ENCODE measurements at regions not wholly inside any gene's neighbourhood (a gene's known extent, or its start where the extent isn't known, plus 50 kb on each side); places are given as distances from the start of the nearest gene placed in this dataset.
A peak's percentile ranks its signal among the peaks of the same experiment; 100 is the strongest.

- WGBS, 3 donors, result 51 to 72% (median 66%) methylated on average over 2 of the region's 2 CpGs
- Histone ChIP-seq H3K27ac (ENCODE audit: low read depth in 1 of 3, low read length in 2 of 3) (no peak overlapping the region), H3K4me3 (ENCODE audit: low read depth in 1 of 3, low read length in 3 of 3) (no peak overlapping the region), H3K9me3 (ENCODE audit: control insufficient read depth in 2 of 2, insufficient read depth in 1 of 2, low read depth in 1 of 2, low read length in 1 of 2) (no peaks in the 10 kb centered on the region), H3K4me1 (ENCODE audit: control insufficient read depth in 3 of 3, insufficient read depth in 2 of 3, low read depth in 1 of 3, low read length in 2 of 3) (no peaks in the 10 kb centered on the region), H3K36me3 (ENCODE audit: control insufficient read depth in 3 of 3, insufficient read depth in 2 of 3, low read depth in 1 of 3, low read length in 3 of 3) (no peaks in the 10 kb centered on the region), H3K27me3 (ENCODE audit: control insufficient read depth in 3 of 3, insufficient read depth in 3 of 3, low read length in 3 of 3) (no peaks in the 10 kb centered on the region)
- FAIRE-seq (no peak), DNase-seq (no peak)
Measured at GRCh38 chr14:97866195-97866594, 1069.0 kb downstream of the VRK1 start.

DNA sequence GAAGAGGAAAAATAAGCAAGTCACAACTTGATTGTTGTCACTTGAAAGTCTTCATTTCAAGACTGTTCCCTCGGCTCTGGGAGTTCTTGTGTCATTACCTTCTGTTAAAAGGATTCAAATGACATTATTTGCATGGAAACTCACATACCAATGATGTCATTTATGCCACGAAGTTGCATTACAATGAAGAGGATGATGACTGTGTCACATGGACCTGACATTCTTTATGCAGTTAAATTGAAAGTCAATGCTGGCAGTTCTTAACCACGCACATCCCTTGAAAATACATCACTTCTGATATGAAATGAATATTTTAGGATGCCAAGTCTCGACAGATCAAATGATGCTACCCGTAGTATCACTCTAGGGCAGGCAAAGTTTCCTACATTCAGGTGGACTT lies 1069.5 kb downstream of the VRK1 start:
- H3K4me1 ChIP-seq (ENCODE audit: control insufficient read depth in 3 of 3, insufficient read depth in 2 of 3, low read depth in 1 of 3, low read length in 2 of 3), result no peaks in the 10 kb centered on the region
- no peak for FAIRE-seq
- no peaks in the 10 kb centered on the region for H3K27me3 ChIP-seq (ENCODE audit: control insufficient read depth in 3 of 3, insufficient read depth in 3 of 3, low read length in 3 of 3)
- H3K36me3 ChIP-seq (ENCODE audit: control insufficient read depth in 3 of 3, insufficient read depth in 2 of 3, low read depth in 1 of 3, low read length in 3 of 3), result no peaks in the 10 kb centered on the region
- no peak overlapping the region for H3K4me3 ChIP-seq (ENCODE audit: low read depth in 1 of 3, low read length in 3 of 3)
- DNase-seq, result no peak
- H3K9me3 ChIP-seq (ENCODE audit: control insufficient read depth in 2 of 2, insufficient read depth in 1 of 2, low read depth in 1 of 2, low read length in 1 of 2), result no peaks in the 10 kb centered on the region
- 67 to 69% (median 68%) methylated on average over 5 of the region's 5 CpGs for WGBS, 3 donors
- H3K27ac ChIP-seq (ENCODE audit: low read depth in 1 of 3, low read length in 2 of 3), result no peak overlapping the region

- H3K4me3 ChIP-seq (ENCODE audit: low read depth in 1 of 3, low read length in 3 of 3), result no peak overlapping the region
- no peaks in the 10 kb centered on the region for H3K4me1 ChIP-seq (ENCODE audit: control insufficient read depth in 3 of 3, insufficient read depth in 2 of 3, low read depth in 1 of 3, low read length in 2 of 3)
- FAIRE-seq (no peak), DNase-seq (peak in 1 of 2 donors; percentile 11)
- no peaks in the 10 kb centered on the region for H3K27me3 ChIP-seq (ENCODE audit: control insufficient read depth in 3 of 3, insufficient read depth in 3 of 3, low read length in 3 of 3)
- H3K27ac ChIP-seq (ENCODE audit: low read depth in 1 of 3, low read length in 2 of 3), result no peak overlapping the region
- H3K9me3 ChIP-seq (ENCODE audit: control insufficient read depth in 2 of 2, insufficient read depth in 1 of 2, low read depth in 1 of 2, low read length in 1 of 2), result no peaks in the 10 kb centered on the region
- no peaks in the 10 kb centered on the region for H3K36me3 ChIP-seq (ENCODE audit: control insufficient read depth in 3 of 3, insufficient read depth in 2 of 3, low read depth in 1 of 3, low read length in 3 of 3)
Measured at GRCh38 chr14:97873291-97873690, 1076.1 kb downstream of the VRK1 start.

DNA sequence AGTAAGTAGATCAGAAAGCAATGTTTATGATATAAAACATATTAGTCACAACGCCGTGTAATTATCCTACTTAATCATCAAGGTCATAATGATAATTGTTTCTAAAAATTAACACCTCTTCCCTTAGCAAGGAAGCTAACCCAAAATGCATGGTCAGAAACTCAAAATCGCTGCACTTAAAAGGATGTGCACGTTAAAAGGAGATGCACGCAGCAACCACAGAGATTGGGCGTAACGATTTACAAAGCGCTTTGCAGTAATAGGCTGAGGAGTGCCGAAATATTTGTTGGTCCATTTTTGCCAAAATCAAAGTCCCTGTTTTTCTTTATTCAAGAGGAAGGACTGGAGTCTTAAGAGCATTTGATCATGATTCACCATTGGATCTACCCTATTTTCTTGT lies 1077.2 kb downstream of the VRK1 start:
- FAIRE-seq (no peak), DNase-seq (no peak)
- H3K36me3 ChIP-seq (ENCODE audit: control insufficient read depth in 3 of 3, insufficient read depth in 2 of 3, low read depth in 1 of 3, low read length in 3 of 3), result no peaks in the 10 kb centered on the region
- no peak overlapping the region for H3K4me3 ChIP-seq (ENCODE audit: low read depth in 1 of 3, low read length in 3 of 3)
- H3K27me3 ChIP-seq (ENCODE audit: control insufficient read depth in 3 of 3, insufficient read depth in 3 of 3, low read length in 3 of 3), result no peaks in the 10 kb centered on the region
- H3K4me1 ChIP-seq (ENCODE audit: control insufficient read depth in 3 of 3, insufficient read depth in 2 of 3, low read depth in 1 of 3, low read length in 2 of 3), result no peaks in the 10 kb centered on the region
- WGBS, 3 donors, result 75 to 87% (median 81%) methylated on average over 9 of the region's 9 CpGs
- no peak overlapping the region for H3K27ac ChIP-seq (ENCODE audit: low read depth in 1 of 3, low read length in 2 of 3)
- H3K9me3 ChIP-seq (ENCODE audit: control insufficient read depth in 2 of 2, insufficient read depth in 1 of 2, low read depth in 1 of 2, low read length in 1 of 2), result no peaks in the 10 kb centered on the region

DNA sequence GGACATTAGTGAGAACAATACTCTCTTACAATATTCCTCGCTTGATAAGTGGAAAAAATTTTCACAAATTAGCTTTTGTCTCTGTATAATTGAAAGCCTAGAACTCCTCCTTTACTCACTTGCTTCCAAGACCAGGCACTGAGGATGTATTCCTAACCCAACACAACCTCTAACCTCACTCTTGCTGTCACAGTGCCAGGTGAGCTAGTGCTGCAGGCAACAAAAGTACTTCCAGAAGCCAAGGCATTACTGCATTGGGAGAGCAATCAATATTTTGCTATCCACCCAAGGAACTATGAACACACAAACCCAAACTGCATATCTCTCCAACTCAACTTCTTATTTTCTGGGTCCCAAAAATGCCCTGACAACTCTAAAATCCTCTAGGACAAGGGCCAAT lies 1081.0 kb downstream of the VRK1 start:
- H3K27ac ChIP-seq (ENCODE audit: low read depth in 1 of 3, low read length in 2 of 3), result no peak overlapping the region
- no peaks in the 10 kb centered on the region for H3K9me3 ChIP-seq (ENCODE audit: control insufficient read depth in 2 of 2, insufficient read depth in 1 of 2, low read depth in 1 of 2, low read length in 1 of 2)
- no peaks in the 10 kb centered on the region for H3K27me3 ChIP-seq (ENCODE audit: control insufficient read depth in 3 of 3, insufficient read depth in 3 of 3, low read length in 3 of 3)
- 86 to 89% (median 86%) methylated on average over 1 of the region's 1 CpG for WGBS, 3 donors
- H3K36me3 ChIP-seq (ENCODE audit: control insufficient read depth in 3 of 3, insufficient read depth in 2 of 3, low read depth in 1 of 3, low read length in 3 of 3), result no peaks in the 10 kb centered on the region
- H3K4me3 ChIP-seq (ENCODE audit: low read depth in 1 of 3, low read length in 3 of 3), result no peak overlapping the region
- H3K4me1 ChIP-seq (ENCODE audit: control insufficient read depth in 3 of 3, insufficient read depth in 2 of 3, low read depth in 1 of 3, low read length in 2 of 3), result no peaks in the 10 kb centered on the region
- no peak for DNase-seq
- FAIRE-seq, result no peak

- Histone ChIP-seq H3K27ac (ENCODE audit: low read depth in 1 of 3, low read length in 2 of 3) (no peak overlapping the region), H3K9me3 (ENCODE audit: control insufficient read depth in 2 of 2, insufficient read depth in 1 of 2, low read depth in 1 of 2, low read length in 1 of 2) (no peaks in the 10 kb centered on the region), H3K36me3 (ENCODE audit: control insufficient read depth in 3 of 3, insufficient read depth in 2 of 3, low read depth in 1 of 3, low read length in 3 of 3) (no peaks in the 10 kb centered on the region), H3K4me3 (ENCODE audit: low read depth in 1 of 3, low read length in 3 of 3) (no peak overlapping the region), H3K4me1 (ENCODE audit: control insufficient read depth in 3 of 3, insufficient read depth in 2 of 3, low read depth in 1 of 3, low read length in 2 of 3) (no peaks in the 10 kb centered on the region), H3K27me3 (ENCODE audit: control insufficient read depth in 3 of 3, insufficient read depth in 3 of 3, low read length in 3 of 3) (no peaks in the 10 kb centered on the region)
- FAIRE-seq (no peak), DNase-seq (peak in 1 of 2 donors; percentile 3)
- WGBS, 3 donors, result 47 to 60% (median 53%) methylated on average over 5 of the region's 5 CpGs
Measured at GRCh38 chr14:97878727-97879126, 1081.5 kb downstream of the VRK1 start.

GRCh38 chr14:97887690-97888089 lies 1090.5 kb downstream of the VRK1 start:
- no peaks in the 10 kb centered on the region for H3K36me3 ChIP-seq (ENCODE audit: control insufficient read depth in 3 of 3, insufficient read depth in 2 of 3, low read depth in 1 of 3, low read length in 3 of 3)
- no peaks in the 10 kb centered on the region for H3K4me1 ChIP-seq (ENCODE audit: control insufficient read depth in 3 of 3, insufficient read depth in 2 of 3, low read depth in 1 of 3, low read length in 2 of 3)
- no peak overlapping the region for H3K27ac ChIP-seq (ENCODE audit: low read depth in 1 of 3, low read length in 2 of 3)
- H3K27me3 ChIP-seq (ENCODE audit: control insufficient read depth in 3 of 3, insufficient read depth in 3 of 3, low read length in 3 of 3), result no peaks in the 10 kb centered on the region
- H3K9me3 ChIP-seq (ENCODE audit: control insufficient read depth in 2 of 2, insufficient read depth in 1 of 2, low read depth in 1 of 2, low read length in 1 of 2), result no peaks in the 10 kb centered on the region
- 81 to 88% (median 83%) methylated on average over 6 of the region's 6 CpGs for WGBS, 3 donors
- FAIRE-seq (no peak), DNase-seq (no peak)
- H3K4me3 ChIP-seq (ENCODE audit: low read depth in 1 of 3, low read length in 3 of 3), result no peak overlapping the region

GRCh38 chr14:97888331-97888730 lies 1091.1 kb downstream of the VRK1 start:
- H3K4me3 ChIP-seq (ENCODE audit: low read depth in 1 of 3, low read length in 3 of 3), result no peak overlapping the region
- no peaks in the 10 kb centered on the region for H3K4me1 ChIP-seq (ENCODE audit: control insufficient read depth in 3 of 3, insufficient read depth in 2 of 3, low read depth in 1 of 3, low read length in 2 of 3)
- no peak overlapping the region for H3K27ac ChIP-seq (ENCODE audit: low read depth in 1 of 3, low read length in 2 of 3)
- WGBS, 3 donors, result 92 to 96% (median 93%) methylated on average over 5 of the region's 5 CpGs
- DNase-seq, result no peak
- H3K36me3 ChIP-seq (ENCODE audit: control insufficient read depth in 3 of 3, insufficient read depth in 2 of 3, low read depth in 1 of 3, low read length in 3 of 3), result no peaks in the 10 kb centered on the region
- no peaks in the 10 kb centered on the region for H3K9me3 ChIP-seq (ENCODE audit: control insufficient read depth in 2 of 2, insufficient read depth in 1 of 2, low read depth in 1 of 2, low read length in 1 of 2)
- H3K27me3 ChIP-seq (ENCODE audit: control insufficient read depth in 3 of 3, insufficient read depth in 3 of 3, low read length in 3 of 3), result no peaks in the 10 kb centered on the region
- FAIRE-seq, result no peak

DNA sequence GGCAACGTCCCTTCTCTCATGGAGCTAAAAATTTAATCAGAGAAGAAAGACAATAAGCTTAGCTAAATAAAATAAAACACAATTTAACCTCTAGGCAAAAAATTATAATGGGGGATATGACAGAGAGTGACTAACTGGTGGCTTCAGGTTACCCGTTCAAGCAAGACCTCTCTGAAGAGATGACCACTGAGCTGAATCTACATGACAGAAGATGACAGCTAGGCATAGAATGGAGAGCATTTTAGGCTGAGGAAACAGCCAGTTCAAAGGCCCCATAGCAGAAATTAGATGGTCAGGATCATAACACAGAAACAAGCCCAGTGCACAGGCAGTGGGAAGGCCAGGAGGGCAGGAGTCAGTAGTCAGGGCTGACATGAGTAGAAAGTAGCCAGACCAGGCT lies 1094.3 kb downstream of the VRK1 start:
- DNase-seq (no peak), FAIRE-seq (no peak)
- H3K27me3 ChIP-seq (ENCODE audit: control insufficient read depth in 3 of 3, insufficient read depth in 3 of 3, low read length in 3 of 3), result no peaks in the 10 kb centered on the region
- no peaks in the 10 kb centered on the region for H3K36me3 ChIP-seq (ENCODE audit: control insufficient read depth in 3 of 3, insufficient read depth in 2 of 3, low read depth in 1 of 3, low read length in 3 of 3)
- H3K4me1 ChIP-seq (ENCODE audit: control insufficient read depth in 3 of 3, insufficient read depth in 2 of 3, low read depth in 1 of 3, low read length in 2 of 3), result no peaks in the 10 kb centered on the region
- WGBS, 3 donors, result 39 to 68% (median 52%) methylated on average over 2 of the region's 2 CpGs
- no peak overlapping the region for H3K27ac ChIP-seq (ENCODE audit: low read depth in 1 of 3, low read length in 2 of 3)
- no peak overlapping the region for H3K4me3 ChIP-seq (ENCODE audit: low read depth in 1 of 3, low read length in 3 of 3)
- H3K9me3 ChIP-seq (ENCODE audit: control insufficient read depth in 2 of 2, insufficient read depth in 1 of 2, low read depth in 1 of 2, low read length in 1 of 2), result no peaks in the 10 kb centered on the region
